HG02885 (cell line): ENCODE measurements at regions not wholly inside any gene's neighbourhood (a gene's known extent, or its start where the extent isn't known, plus 50 kb on each side); places are given as distances from the start of the nearest gene placed in this dataset.

ENCODE experiments used
- ATAC-seq: cut with Tn5 transposase; IDR thresholded peaks from one replicate; pipeline ENCODE4 v1.9.1; 2021; ENCODE audit warnings: mild to moderate bottlenecking; ENCODE audit not compliant: unreplicated experiment, poor library complexity

GRCh38 chr2:196380098-196380497, 208.7 kb upstream of the STK17B start:
- peak; percentile 26 for ATAC-seq

- no peak for ATAC-seq
Observed at GRCh38 chr2:196380575-196380974, 209.2 kb upstream of the STK17B start.

- no peak for ATAC-seq
Observed at GRCh38 chr2:196381464-196381863, 210.1 kb upstream of the STK17B start.

GRCh38 chr2:196383799-196384198, 212.4 kb upstream of the STK17B start:
- peak; percentile 40 for ATAC-seq

- ATAC-seq: peak; percentile 47
Observed at GRCh38 chr2:196384729-196385128, 213.4 kb upstream of the STK17B start.

- no peak for ATAC-seq
Observed at GRCh38 chr2:196389670-196390069, 218.3 kb upstream of the STK17B start.

GRCh38 chr2:196390243-196391148, 219.1 kb upstream of the STK17B start:
- no peak for ATAC-seq

- no peak for ATAC-seq
Observed at GRCh38 chr2:196391149-196391479, 219.7 kb upstream of the STK17B start.

GRCh38 chr2:196399096-196399495, 227.7 kb upstream of the STK17B start:
- ATAC-seq: no peak

GRCh38 chr2:196399722-196400691, 228.6 kb upstream of the STK17B start:
- ATAC-seq: no peak

- ATAC-seq: no peak
Observed at GRCh38 chr2:196403471-196403870, 232.1 kb upstream of the STK17B start.

GRCh38 chr2:196404276-196404675, 232.9 kb upstream of the STK17B start:
- no peak for ATAC-seq

GRCh38 chr2:196407675-196408264, 231.7 kb upstream of the CCDC150 start:
- peak; percentile 41 for ATAC-seq

- peak; percentile 49 for ATAC-seq
Observed at GRCh38 chr2:196409376-196409775, 230.1 kb upstream of the CCDC150 start.

- no peak for ATAC-seq
Observed at GRCh38 chr2:196410008-196410407, 229.5 kb upstream of the CCDC150 start.

- peak; percentile 87 for ATAC-seq
Observed at GRCh38 chr2:196413821-196414274, 225.7 kb upstream of the CCDC150 start.

- ATAC-seq: peak; percentile 64
Observed at GRCh38 chr2:196415384-196415783, 224.1 kb upstream of the CCDC150 start.

GRCh38 chr2:196420143-196420542, 219.4 kb upstream of the CCDC150 start:
- no peak for ATAC-seq

- ATAC-seq: no peak
Observed at GRCh38 chr2:196421880-196422279, 217.6 kb upstream of the CCDC150 start.

GRCh38 chr2:196422361-196422760, 217.2 kb upstream of the CCDC150 start:
- ATAC-seq: no peak

GRCh38 chr2:196426122-196426521, 213.4 kb upstream of the CCDC150 start:
- ATAC-seq: no peak
